ENCODE measurements at regions not wholly inside any gene's neighbourhood (a gene's known extent, or its start where the extent isn't known, plus 50 kb on each side); places are given as distances from the start of the nearest gene placed in this dataset.
"Not testable (repeated sequence)": the region's sequence is repeated elsewhere in the genome, so short reads cannot be mapped to it uniquely, and the experiment has no call there.

DNA sequence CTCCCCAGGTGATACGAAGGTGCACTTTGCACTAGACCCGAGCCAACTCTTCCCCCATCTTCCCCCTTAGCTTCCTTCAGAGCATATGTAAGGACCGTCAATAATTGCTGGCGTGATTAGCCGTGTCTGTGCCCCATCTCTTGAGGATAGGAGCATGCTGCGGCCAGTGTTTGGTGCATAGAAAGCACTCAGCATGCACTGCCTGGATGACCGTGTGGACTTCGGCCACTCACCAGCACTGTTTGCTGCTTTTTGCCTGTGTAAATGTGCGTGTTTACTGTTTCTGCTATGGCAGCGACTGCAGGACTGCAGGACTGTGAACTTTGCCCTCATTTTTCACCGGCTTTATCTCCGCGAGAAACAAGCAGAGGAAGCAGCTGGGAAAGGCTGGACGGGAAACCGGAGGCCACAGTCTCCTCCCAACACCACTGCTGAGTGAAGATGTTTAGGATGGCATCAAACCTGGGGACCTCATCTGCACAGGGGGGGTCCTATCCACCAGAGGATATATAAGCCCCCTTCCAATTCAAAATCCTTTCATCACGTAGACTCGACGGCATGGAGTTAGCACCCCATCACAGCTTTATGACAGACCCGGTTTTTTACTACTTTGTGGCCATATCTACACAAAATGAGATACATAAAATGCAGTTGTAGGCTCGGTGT is 150.6 kb upstream of the AFDN start:
- DNase-seq: no peak

DNA sequence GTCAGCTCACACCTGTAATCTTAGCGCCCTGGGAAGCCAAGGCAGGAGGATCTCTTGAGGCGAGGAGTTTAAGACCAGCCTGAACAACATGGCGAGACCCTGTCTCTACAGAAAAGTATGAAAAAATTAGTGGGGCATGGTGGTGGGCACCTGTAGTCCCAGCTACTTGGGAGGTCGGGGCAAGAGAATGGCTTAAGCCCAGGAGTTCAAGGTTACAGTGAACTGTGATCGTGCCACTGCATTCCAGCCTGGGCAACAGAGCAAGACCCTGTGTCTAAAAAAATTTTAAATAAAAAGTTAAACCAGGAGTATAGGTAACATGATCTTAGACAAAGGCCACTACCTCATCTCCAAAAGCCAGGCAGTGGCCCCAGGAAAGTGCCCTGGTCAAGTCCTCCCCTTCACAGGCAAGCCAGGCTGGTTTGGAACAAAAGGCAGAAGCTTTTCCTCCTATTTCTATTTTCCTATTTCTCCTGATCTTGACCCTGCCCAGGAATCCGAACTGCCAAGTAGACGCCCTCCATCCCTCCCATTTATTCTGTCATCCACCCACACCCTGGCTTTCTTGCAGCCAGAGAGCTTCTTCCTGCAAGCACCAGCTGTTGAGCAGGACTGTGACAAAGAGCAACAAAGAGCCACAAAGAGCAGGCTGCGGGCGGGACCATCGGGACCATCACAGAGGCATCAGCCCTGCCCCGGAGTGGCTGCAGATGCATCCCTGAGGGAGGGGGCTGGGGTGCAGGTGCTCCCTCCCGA is 149.9 kb upstream of the AFDN start:
- no peak for DNase-seq

DNA sequence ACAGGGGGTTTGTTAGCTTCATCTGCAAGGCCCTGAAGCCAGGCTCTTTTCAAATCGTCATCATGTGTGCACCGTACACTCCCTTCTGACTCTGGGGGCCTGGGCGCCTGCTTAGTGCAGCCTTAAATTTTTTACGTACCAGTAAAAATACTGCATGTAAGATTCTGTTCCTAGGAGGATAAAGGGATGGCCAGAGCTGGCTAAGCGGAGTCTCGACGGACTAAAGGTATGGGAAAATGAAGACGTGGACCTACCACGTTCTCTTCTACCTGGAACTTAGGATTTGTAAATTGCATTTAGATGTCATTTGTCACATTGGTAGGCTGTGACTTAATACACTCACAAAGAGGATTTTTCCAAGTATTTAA is 149.3 kb upstream of the AFDN start:
- DNase-seq: no peak

DNA sequence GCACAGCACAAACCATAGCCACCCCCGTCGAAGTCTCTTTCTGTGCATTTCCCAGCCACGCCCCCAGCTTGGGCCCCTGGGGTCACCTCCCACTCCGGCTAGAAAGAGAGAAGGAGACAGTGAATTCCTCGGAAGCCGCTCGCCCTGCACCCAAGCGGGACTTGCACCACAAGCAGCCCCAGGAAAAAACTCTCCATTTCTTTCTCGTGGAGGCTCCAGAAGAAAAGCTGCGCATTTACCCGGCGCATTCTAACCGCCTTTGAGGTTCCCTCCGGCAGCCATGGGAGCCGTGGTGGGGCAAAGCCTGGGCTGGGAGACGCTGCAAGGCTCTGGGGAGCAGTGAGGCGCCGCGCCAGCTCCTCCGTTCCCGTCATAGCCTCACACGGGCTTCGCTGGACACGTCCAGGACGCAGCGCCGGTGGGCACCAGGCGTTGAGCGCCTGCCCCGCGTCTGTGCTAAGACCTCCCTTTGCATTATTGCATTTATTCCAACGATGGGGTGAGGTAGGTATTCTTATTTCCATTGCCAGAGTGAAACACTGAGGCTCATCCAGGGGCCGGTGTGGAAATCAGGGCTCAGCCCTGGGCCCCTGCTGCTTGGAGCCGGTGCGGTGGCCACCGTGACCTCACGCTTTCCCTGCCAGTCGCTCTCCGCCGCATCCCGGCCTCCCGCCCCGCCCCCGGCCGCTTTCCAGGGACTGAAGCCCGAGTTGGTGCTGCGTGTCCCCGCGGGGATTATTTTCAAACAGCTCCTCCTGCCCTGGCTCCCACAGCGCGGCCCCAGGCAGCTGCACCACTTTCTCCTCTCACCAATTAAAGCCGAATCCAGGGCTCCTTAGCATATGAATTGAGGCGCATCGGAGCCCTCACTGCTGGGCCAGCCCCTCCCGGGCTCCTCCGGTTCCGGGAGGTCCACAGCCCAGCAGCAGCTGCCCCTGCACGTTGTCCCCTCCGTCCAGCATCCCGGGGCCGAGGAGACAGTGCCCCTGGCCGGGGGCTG is 148.3 kb upstream of the AFDN start:
- DNase-seq: no peak

DNA sequence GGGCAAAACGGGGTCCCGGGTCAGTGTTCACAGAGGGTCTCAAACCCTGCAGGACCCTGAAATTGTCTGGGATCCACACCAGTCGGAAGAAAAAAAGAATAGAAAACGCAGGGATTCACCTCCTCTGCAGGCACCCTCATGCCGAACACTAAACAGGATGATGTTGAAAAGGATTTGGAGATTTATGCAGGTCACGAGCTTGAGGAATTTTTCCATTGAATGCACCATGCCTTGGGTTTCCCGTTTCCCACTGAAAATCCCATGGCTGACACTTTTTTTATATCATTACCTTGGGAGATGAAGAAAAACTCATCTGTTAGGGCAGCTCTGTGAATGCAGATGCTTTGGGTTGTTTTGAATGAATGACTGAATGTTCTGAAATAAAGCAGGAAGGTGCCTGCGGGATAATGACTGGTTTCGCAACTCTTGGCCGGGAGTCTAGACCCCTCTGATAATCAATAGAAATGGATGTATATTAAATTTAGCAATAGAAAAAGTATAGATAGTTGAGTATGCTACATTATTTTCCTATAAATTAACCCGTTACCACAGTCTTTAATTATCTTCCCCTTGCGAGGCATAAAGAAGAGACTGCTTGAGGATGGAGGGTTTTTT is 147.5 kb upstream of the AFDN start:
- no peak for DNase-seq

DNA sequence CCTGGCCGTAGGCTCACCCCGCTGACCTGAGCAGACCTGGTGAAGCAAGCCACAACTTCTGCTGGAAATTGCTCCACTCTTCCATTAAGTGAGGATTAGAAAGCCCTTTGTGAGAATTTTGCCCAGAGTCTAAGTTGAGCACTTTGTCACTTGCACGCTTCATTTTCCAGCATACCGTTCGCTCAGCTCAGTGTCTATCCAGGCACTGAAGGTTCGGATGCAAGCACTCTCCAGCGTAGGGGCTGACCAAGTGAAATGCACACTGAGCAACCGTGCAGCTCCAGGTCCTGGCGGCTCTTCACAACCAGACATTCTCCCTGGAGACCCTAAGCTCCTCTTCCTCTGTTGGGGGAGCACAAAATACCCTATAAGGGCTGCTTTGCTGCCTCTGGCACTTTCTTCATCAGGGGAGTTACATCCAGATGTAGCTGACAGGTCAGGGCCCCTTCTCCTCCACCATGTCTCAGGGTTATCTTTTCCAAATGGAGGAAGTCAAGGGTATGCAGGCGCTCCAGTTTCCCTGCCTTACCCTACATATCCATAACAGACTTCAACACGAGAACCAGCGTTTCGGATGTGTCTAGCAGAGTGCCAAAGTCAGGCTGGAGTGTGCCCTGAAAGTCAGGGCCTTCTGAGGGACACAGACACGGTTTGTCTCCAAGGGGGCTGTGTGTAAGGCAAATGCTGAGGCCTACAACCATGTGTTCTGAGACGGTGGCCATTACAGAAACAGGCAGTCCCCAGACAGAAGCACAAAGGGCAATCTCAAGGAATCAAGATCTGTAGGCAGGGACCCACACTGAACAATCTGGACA is 146.7 kb upstream of the AFDN start:
- no peak for DNase-seq

DNA sequence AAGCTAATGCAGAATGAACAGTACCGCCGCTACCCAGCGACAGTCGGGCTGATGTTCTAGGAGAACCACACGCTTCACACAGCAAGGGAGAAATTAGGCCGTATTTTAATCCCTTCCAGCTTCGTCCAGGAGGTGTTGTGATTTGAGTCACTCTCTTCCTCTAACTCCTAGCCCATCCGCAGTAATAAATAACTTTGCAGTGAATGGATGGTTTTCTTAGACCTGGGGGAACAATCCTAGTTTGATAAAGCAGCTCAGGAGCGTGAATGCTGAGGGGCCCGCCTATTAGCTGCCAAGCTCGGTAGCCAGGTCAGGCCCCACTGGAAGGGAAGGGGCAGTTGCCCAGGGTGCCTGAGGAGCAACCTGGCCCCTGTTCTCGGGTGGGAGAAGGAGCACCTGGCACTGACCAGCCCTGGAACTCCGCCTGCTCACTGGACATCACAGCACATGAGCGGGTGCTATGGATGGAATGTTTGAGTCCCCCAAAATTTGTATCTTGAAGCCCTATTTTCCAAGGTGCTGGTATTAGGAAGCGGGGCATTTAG is 146.0 kb upstream of the AFDN start:
- DNase-seq: no peak

DNA sequence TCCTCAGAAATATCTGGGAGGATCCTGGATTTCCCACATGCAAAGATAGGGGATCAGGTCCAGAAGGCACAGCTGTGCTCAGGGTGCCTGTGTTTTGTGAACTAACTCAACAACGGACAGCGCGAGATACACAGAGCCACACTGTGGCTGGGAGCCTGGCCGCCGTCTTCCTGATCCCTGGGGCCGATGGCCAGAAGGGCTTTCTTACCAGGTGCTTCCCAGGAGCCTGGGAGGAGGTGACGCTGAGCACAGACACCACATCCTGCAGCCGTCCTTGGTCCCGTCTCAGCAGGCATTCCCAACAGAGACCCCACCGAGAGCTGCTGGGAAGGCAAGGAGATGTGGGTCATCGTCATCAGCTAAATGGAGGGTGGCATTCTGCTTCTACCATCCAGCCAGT is 144.6 kb upstream of the AFDN start:
- DNase-seq: no peak

DNA sequence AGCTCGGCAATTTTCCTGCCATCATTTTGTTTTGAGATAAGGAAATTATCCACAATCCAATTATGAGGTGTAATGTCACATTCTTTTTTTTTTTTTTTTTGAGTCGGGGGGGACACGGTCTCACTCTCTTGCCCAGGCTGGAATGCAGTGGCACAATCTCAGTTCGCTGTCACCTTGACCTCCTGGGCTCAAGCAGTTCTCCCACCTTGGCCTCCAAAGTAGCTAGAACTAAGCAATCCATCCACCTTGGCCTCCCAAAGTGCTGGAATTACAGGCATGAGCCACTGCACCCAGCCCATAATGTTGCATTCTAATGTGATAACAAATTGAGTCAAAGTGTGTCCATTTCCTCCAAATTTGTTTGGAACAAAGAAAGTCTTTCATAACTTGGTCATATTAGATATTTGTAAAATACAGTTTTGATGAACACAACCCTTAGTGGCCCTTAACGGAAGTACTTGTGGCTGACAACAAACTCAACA is 144.1 kb upstream of the AFDN start:
- DNase-seq: no peak

DNA sequence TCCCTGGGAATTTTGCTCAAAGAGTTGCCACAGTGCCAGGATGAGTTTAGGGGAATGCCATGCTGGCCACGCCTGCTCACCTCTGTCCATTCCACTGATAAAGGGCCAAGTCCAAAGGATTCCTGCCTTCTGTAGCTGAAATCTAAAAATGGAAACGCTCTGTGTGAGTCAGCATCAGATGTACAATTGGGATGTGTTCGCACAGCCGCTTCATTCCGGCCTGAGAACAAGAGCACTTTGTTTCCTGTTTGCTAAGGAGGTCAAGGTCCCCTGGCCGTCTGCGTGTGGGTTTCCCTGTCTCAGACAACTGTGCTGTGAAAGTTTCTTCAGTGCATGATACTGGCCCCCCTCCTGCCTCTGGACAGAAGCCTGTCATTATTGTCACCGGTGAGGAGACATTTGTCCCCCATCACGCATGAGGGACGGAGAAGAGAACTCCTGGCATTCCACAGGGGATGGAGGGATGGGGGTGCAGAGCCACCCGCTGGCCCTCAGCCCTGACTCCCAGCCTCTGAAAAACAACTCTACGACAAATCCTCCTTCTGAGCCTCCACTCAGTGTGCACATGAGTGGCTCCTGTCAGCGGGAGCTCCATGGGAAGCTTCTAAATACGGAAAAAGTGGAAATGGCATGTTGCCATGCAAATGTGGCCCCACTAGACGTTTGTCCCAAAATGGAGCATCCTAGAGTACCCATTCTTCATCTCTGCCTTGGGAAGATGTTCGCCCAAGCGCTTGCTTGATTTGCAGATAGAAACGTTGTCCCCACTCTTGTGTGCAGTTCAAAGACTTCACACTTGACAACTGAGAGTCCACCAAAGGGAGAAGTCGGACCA is 143.5 kb upstream of the AFDN start:
- no peak for DNase-seq

DNA sequence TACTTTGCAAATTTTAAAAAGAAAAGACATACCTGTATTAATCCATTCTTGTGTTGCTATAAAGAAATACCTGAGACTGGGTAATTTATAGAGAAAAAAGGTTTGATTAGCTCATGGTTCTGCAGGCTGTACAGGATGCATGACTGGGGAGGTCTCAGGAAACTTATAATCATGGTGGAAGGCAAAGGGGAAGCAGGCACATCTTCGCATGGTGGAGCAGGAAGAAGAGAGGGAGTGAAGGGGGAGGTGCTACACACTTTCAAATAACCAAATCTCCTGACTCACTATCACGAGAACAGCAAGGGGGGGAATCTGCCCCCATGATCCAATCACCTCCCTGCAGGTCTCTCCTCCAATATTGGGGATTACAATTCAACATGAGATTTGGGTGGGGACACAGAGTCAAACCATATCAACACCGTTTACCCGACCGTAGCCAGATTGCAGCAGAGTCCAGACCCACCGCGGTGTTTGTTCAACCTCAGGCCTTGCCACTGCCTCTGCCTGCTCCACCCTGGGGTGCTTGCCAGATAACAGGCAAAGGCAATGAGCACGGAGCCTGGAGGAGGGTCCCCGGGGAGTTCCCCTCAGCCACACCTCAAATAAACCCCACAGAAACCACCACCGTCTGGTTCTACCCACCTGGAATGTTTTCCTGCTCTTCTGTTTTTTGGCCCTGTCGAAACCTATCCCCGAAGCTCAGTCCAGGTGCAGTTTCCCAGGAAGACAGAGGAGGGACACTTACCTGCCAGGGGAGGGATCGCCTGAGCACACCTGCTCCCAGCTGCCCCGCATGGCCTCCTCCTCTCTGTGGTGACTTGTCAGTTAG is 142.2 kb upstream of the AFDN start:
- DNase-seq: no peak

DNA sequence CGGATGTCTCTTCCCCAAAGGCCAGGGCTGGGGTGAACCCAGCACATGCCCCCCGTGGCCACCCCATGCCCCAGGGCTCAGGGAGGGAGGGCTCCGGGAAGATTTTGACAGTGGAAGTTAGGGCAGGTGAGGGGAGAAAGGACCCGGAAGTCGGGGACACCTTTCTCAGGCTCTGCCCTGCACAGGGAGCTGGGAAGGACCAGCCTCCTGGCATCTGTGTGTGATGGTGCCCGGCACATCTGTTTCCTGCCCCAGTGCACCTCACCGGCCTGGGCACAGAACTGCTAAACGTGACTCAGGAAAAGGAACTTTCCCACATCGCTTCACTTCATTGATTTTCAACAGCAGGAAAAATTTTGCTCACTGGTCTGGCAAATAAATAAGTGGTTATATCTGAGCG is 141.1 kb upstream of the AFDN start:
- DNase-seq: no peak

DNA sequence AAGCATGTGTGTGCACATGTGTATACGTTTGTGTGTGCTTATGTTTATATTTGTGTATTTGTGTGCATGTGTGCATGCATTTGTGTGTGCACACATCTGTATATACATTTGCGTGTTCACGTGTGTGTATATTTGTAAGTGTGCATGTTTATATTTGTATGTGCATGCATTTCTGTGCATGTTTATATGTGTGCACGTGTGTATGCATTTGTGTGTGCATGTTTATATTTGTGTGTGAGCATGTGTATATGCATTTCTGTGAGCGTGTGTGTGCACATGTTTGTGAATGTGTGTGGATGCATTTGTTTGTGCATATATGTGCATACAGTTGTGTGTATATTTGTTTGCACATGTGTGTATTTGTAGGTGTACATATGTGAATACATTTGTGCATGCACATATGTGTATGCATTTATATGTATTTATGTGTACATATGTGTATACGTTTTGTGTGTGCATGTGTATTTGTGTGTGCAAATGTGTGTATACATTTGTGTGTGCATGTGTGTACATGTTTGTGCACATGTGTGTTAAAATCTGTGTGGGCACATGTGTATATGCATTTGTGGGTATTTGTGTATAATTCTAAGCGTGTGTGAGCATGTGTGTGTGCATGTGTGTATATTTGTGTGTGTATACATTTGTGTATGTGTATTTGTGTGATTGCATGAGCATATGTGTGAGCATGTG is 140.4 kb upstream of the AFDN start:
- no peak for DNase-seq

DNA sequence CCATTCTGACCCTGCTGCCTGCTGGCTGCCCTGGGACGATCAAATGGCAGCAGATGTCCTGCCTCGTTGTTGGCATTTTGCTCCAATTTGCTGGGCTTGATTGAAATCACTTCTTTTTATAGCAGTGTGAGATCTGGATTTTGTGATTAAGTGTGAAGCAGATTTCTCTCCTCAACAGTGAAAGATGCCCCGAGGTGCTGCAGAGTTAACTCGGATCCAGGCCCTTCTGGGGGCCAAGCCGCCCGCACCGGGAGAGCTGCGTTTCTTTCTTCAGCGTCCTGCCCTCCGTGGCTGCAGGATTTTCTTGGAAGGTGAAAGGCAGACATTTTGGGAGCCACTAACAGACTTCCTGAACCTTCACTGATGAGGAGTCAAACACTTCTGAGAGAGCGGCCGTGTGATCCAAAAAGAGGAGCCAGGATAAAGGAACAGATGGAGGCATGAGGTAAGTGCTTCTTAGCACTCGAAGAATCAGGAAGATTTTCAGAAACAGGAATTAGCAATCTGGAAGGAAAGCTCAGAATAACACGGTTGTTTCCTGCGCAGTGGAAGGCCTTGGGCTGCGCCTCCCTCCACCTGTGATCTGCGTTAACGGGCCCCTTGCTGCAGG is 139.5 kb upstream of the AFDN start:
- no peak for DNase-seq

DNA sequence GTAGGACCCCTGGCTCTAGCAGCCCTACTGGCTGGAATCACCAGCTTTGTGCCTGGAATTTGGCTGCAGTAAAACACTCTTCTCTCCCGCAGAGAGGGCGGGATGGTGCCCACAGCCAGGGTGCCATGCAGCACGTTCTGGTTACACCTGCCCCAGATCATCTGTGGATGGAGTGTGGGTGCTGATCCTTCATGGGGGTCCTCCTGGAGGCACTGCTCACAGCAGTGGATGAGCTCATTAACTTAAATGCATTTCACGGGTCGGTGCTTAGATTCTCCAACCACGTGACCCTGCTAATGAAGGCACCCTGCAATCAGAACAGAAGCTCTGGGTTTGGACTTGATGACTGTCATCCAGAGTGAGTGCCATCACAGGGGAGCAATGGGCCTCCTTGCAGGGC is 138.6 kb upstream of the AFDN start:
- no peak for DNase-seq

DNA sequence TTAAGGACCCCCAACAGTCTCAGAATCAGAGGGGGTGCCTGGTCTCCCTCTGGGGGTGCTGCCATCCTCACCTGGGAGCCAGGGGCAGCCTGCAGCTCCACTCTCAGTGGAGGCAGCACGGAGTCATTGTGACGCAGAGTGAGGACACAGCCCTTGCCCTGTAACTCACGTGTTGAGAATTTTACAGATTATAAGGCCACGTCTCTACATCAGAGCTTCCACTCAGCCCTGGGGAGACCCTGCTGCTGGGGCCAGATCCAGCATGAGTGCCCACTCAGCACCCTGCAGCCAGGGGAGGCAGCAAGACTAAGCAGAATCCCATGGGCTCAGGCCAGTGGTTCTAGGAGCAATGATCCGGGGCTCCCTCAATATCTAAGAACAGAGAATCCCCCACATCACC is 137.4 kb upstream of the AFDN start:
- no peak for DNase-seq

DNA sequence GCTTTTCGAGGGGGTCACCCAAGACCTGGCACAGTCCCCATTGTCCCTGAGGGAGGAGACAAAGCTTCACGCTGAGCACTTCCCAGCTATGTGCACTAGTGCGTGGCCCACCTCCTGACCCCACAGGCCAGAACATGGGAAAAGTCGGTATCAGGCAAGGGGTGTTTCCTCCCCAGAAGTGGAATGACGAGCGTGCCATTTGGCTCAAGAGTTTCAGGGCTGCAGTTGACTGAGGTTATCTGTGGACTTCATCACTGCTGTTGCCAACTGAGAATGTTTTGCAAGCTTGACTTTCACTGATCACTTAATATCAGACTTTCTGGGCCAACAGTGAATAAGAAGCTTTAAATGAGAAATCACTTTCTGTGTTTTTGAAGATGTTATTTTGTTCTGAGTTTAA is 137.0 kb upstream of the AFDN start:
- DNase-seq: no peak

DNA sequence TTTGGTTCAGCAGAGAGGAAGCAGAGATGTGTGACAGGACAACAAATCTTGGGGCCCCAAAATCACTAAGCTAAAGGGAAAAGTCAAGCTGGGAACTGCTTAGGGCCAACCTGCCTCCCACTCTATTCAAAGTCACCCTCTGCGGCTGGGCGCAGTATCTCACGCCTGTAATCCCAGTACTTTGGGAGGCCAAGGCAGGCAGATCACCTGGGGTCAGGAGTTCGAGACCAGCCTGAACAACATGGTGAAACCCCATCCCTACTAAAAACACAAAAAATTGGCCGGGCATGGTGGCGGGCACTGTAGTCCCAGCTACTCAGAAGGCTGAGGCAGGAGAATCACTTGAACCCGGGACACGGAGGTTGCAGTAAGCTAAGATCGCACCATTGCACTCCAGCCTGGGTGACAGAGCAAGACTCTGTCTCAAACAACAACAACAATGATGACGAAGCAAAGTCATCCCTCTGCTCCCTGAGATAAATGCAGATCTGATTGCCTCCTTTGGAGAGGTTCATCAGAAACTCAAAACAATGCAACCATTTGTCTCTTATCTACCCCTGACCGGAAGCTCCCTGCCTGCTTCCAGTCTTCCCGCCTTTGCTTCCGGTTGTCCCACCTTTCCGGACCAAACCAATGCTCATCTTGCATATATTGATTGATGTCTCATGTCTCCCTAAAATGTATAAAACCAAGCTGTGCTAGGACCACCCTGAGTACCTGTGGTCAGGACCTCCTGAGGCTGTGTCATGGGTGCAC is 136.4 kb upstream of the AFDN start:
- DNase-seq: not testable (repeated sequence)
